ENCODE measurements at regions not wholly inside any gene's neighbourhood (a gene's known extent, or its start where the extent isn't known, plus 50 kb on each side); places are given as distances from the start of the nearest gene placed in this dataset.

- TF ChIP-seq CTCF (IDR thresholded peaks at IDR 0.05; ENCODE audit: insufficient read depth, low read length) (no peak), GABPA (IDR thresholded peaks at IDR 0.05; ENCODE audit: low read depth) (no peak), REST (IDR thresholded peaks at IDR 0.05; ENCODE audit: insufficient replicate concordance, low read depth) (no peak), POLR2AphosphoS5 (IDR thresholded peaks at IDR 0.05; ENCODE audit: low read depth) (no peak), SPI1 (IDR thresholded peaks at IDR 0.05; ENCODE audit: borderline replicate concordance, low read depth) (no peak)
- no peak for DNase-seq (ENCODE audit: low read depth in 1 of 2, low spot score in 1 of 2)
- no peak overlapping the region for H3K4me3 ChIP-seq (replicated peaks; ENCODE audit: insufficient read depth, low read length)
These were observed 176.2 kb upstream of the PWP1 start for GRCh38 chr12:107509421-107509820.

GRCh38 chr12:107510211-107510610 lies 175.4 kb upstream of the PWP1 start:
- Histone ChIP-seq H3K4me3 (replicated peaks; ENCODE audit: insufficient read depth, low read length) (no peak overlapping the region), H3K27me3 (ENCODE audit: insufficient read depth, poor library complexity, severe bottlenecking) (no peaks in the 10 kb centered on the region), H3K27ac (replicated peaks) (no peak overlapping the region)
- no peak for DNase-seq (ENCODE audit: low read depth in 1 of 2, low spot score in 1 of 2)
- TF ChIP-seq REST (IDR thresholded peaks at IDR 0.05; ENCODE audit: insufficient replicate concordance, low read depth) (no peak), CTCF (IDR thresholded peaks at IDR 0.05; ENCODE audit: insufficient read depth, low read length) (no peak), POLR2AphosphoS5 (IDR thresholded peaks at IDR 0.05; ENCODE audit: low read depth) (no peak), GABPA (IDR thresholded peaks at IDR 0.05; ENCODE audit: low read depth) (no peak), SPI1 (IDR thresholded peaks at IDR 0.05; ENCODE audit: borderline replicate concordance, low read depth) (no peak)

More at GRCh38 chr12:107509421-107509820, 176.2 kb upstream of the PWP1 start:
- Histone ChIP-seq H3K27me3 (ENCODE audit: insufficient read depth, poor library complexity, severe bottlenecking) (no peaks in the 10 kb centered on the region), H3K27ac (replicated peaks) (no peak overlapping the region)

- DNase-seq (ENCODE audit: low read depth in 1 of 2, low spot score in 1 of 2), result no peak
- Histone ChIP-seq H3K27ac (replicated peaks) (no peak overlapping the region), H3K4me3 (replicated peaks; ENCODE audit: insufficient read depth, low read length) (no peak overlapping the region), H3K27me3 (ENCODE audit: insufficient read depth, poor library complexity, severe bottlenecking) (no peaks in the 10 kb centered on the region)
- TF ChIP-seq SPI1 (IDR thresholded peaks at IDR 0.05; ENCODE audit: borderline replicate concordance, low read depth), result no peak
- TF ChIP-seq GABPA (IDR thresholded peaks at IDR 0.05; ENCODE audit: low read depth), result no peak
- no peak for TF ChIP-seq REST (IDR thresholded peaks at IDR 0.05; ENCODE audit: insufficient replicate concordance, low read depth)
- no peak for TF ChIP-seq CTCF (IDR thresholded peaks at IDR 0.05; ENCODE audit: insufficient read depth, low read length)
- TF ChIP-seq POLR2AphosphoS5 (IDR thresholded peaks at IDR 0.05; ENCODE audit: low read depth), result no peak
These were observed 174.3 kb upstream of the PWP1 start for GRCh38 chr12:107511292-107511691.

All from HL-60 (cell line).